ENCODE measurements at regions not wholly inside any gene's neighbourhood (a gene's known extent, or its start where the extent isn't known, plus 50 kb on each side); places are given as distances from the start of the nearest gene placed in this dataset.
A peak's percentile ranks its signal among the peaks of the same experiment; 100 is the strongest.

GRCh38 chr11:95318498-95318897 is 87.5 kb upstream of the SESN3 start:
- no peak for DNase-seq (ENCODE audit: extremely low read depth in 1 of 11, low read depth in 9 of 11, low spot score in 4 of 11)

- no peak for DNase-seq (ENCODE audit: extremely low read depth in 1 of 11, low read depth in 9 of 11, low spot score in 4 of 11)
Observed at GRCh38 chr11:95308512-95309035, 77.6 kb upstream of the SESN3 start.

DNA sequence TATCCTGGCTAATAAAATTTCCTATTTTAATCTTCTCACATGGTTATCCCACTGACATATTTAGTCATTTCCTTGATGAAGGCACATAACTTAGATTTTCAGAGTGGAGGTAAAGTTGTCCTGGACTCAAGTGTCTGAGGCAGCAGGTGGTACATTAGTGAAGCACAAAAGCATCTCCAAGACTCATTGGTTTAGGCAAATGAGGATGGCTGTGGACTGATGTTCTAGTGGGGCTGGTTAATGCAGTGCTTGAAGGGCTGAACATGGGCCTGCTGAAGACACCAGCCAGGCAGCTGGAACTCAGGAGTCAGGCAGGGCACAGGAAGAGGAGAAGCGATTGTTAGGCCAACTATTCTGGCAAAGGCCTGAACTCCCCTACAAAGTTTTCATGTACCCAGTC is 76.3 kb upstream of the SESN3 start:
- no peak for DNase-seq (ENCODE audit: extremely low read depth in 1 of 11, low read depth in 9 of 11, low spot score in 4 of 11)

DNA sequence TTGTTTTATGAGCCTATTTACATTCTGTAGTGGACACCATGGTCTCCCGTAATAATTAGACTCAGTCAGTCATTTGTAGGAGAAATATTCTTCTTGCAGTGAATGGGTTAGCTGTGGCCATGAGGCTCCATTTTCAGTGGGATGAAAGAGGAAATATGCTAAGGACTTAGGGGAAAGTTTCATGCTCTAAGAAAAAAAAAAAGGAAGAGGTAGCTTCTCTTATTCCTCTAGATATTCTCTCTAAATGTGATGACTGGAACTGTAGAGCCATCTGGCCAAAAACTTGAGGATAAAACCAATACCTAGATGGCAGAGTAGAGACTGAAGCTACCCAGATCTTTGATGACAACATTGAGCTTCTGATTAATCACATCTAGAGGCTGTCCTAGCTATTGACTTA is 75.8 kb upstream of the SESN3 start:
- DNase-seq (ENCODE audit: extremely low read depth in 1 of 11, low read depth in 9 of 11, low spot score in 4 of 11): no peak

GRCh38 chr11:95306123-95306522 is 75.1 kb upstream of the SESN3 start:
- DNase-seq (ENCODE audit: extremely low read depth in 1 of 11, low read depth in 9 of 11, low spot score in 4 of 11): no peak

DNA sequence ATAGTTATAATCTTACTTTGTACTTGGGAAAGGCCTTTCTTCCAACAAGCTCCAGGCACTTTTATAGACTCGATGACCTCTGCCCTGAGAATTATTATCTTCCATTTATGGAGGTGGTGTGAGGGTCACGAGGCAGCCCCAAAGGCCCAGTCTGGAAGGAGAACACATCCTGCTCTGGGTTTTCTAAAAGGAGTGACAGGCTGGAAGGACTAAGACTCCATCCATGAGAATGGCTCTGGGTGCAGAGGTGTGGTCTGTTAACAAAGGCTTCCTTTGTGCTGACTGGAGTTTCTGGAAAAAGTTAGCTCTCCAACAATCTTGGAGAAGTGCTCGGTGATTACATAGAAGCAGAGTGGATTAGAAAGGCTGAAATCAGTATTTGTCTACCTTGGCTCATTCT is 74.7 kb upstream of the SESN3 start:
- no peak for DNase-seq (ENCODE audit: extremely low read depth in 1 of 11, low read depth in 9 of 11, low spot score in 4 of 11)

DNA sequence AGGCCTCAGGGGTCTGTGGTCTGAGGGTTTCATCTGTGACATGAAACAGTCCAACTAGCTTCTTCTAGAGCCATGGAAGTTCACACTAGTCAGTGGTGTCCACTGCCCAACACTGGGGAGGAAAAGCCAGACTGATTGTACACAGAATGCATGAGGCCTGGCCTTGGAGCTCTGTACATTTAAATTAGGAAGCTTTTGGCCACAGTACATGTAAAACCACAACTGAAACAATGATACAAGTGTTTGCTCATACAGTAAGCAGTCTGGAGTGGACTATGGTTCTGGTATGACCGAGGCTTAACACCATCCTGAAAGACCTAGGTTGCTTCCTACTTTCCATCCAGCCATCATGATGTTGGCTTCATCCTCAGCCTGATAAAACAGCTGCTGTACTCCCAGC is 73.8 kb upstream of the SESN3 start:
- no peak for DNase-seq (ENCODE audit: extremely low read depth in 1 of 11, low read depth in 9 of 11, low spot score in 4 of 11)

GRCh38 chr11:95302211-95302610 is 71.2 kb upstream of the SESN3 start:
- DNase-seq (ENCODE audit: extremely low read depth in 1 of 11, low read depth in 9 of 11, low spot score in 4 of 11): no peak

DNA sequence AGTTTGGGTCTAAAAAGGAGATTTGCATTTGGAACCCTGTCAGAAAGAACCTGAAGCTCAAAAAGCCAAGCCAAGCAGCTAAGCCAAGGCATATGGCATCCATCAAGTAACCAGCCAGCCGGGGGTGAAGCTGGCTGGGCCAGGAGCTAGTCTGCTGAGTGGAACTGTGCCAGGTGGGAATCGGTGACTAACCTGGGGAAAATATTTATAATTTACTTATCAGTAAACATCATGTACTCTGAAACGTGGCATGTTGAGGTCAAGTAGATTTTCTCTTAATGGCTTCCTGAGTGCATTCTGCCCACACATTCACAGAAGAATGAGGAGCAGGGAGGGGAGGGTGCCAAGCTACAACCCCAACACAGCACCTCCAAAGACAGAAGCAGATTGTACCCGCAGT is 70.5 kb upstream of the SESN3 start:
- no peak for DNase-seq (ENCODE audit: extremely low read depth in 1 of 11, low read depth in 9 of 11, low spot score in 4 of 11)

DNA sequence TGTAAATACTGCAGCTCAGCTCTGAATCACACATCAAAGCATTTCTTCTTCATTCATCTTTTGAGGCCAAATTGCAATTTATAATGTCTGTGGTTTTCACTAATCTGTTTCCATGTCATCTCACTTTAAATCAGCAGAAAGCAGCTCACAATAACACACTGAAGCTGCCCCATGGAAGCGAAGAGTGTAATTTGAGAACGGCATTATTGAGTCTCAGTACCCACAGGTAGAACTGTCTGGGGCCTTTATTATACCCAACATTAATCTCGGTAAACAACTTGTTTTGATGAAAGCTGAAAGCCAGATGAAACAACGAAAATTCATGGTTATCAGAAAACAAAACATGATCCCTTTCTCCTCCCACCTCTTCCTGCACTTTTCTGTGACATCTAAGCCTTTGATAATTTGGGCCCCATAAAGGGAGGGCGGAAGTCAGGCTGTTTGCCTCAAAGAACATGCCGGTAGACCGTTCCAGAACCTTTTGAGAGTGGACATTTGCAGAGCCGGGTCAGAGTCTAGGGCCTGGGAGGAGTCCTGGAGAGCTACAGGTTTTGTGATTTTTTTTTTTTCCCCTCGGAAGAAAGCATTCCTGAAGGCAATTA is 68.2 kb upstream of the SESN3 start:
- DNase-seq (ENCODE audit: extremely low read depth in 1 of 11, low read depth in 9 of 11, low spot score in 4 of 11): peak in 6 of 11 donors; percentile 19 to 43 (median 34)

DNA sequence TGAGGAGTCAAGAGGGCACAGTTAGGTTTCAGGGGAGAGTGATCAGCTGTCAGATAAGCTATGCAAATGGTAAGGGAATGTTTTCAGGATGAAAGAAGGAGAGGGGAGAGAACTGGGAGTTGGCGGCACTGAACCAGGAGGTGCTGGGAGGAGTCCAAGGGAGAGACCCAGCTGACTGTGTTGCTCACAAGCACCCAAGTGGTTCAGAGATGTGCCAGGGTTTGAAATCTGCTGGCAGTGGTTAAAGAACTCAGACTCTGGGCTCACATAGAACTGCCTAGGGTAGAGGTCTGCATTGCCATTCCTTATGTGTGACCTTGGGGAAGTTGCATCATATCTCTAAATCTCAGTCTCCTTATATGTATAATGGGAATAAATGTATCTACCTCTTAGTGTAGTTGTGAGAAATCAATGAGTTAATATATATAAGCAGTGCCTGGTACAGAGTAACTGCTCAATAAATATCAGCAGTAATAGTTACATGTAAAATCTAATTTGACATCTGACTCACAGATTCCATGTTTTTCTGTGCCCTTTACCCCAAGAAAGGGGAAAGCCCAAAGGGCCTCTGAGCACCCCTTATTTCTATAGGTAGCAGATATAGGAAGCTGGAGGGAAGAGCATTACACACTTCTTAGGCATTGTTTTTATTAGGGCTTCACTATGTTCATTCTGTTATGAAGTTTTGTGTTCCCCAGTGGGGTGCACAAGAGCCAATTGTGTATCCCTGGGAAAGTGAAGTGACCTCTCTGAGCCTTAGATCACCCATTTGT is 66.9 kb upstream of the SESN3 start:
- no peak for DNase-seq (ENCODE audit: extremely low read depth in 1 of 11, low read depth in 9 of 11, low spot score in 4 of 11)

DNA sequence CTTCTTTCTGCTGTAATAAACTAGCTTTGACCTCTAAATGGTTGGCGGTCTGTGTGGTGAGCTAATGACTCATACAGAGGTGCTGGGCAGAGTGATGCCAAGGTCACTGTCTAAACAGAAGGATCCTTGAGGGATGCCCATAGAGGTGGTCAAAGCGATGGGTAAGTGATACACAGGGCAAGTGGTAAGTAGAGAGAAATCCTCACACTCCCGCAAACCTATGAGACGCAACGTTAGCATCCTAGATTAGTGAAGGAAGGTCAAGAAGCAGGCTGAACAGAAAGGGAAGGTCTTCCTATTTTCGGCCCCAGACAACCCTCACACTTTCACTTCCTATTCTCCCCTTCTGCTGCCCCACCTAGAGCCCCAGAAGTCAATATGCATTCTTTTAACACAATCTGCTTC is 65.6 kb upstream of the SESN3 start:
- no peak for DNase-seq (ENCODE audit: extremely low read depth in 1 of 11, low read depth in 9 of 11, low spot score in 4 of 11)

GRCh38 chr11:95296165-95296564 is 65.2 kb upstream of the SESN3 start:
- DNase-seq (ENCODE audit: extremely low read depth in 1 of 11, low read depth in 9 of 11, low spot score in 4 of 11): peak in 3 of 11 donors; percentile 28 to 43 (median 38)

DNA sequence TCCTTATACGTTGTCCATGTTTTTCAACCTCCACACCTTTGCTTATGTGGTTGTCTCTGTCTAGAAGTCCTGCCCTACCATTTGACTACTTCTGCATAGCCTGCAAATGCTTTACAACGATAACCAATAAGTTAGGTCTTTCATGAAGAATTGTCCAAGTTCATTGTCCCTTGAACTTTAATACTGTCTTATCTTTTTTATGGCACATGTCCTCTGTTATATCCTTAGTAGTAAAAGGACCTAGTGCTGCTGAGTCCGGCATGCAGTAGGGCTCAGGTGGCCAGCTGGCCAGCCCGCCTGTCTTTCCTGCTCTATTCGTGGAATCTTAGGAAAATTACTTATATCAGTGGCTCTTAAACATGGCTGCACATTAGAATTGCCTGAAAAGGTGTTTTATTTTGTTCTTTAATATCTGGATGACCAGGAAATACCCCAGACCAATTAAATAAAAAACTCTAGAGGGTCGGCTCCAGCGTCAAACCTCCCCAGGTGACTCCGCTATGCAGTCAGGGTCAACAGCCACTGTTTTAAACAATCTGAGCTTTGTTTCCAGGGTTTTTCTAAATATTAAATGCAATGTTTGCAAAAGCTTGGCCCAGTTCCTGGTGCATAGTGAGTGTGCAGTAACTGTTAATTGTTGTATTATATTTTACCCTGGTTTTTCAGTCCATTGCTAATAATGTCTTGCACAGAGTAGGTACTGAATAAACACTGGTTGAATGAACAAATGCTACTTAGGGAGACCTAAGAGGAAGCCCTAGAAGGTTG is 64.6 kb upstream of the SESN3 start:
- no peak for DNase-seq (ENCODE audit: extremely low read depth in 1 of 11, low read depth in 9 of 11, low spot score in 4 of 11)

DNA sequence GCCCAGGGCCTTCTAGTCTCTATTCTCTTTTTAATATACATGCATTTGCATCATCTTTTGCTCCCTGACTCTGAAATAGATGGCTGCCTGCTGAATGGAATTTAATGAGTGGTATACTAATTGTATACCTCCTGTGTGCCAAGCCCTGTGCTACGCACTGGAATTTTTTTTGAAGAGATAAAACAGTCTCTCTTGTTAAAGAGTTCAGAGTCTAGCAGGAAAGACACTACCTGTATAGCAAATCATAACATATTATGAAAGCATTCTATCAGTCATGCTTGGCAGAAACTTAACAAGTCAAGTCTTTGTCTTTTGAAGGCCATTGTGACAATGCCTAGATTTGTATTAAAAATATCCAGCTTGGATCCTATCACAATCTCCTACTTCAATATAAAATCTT is 63.7 kb upstream of the SESN3 start:
- DNase-seq (ENCODE audit: extremely low read depth in 1 of 11, low read depth in 9 of 11, low spot score in 4 of 11): no peak

GRCh38 chr11:95293116-95293515 is 62.1 kb upstream of the SESN3 start:
- no peak for DNase-seq (ENCODE audit: extremely low read depth in 1 of 11, low read depth in 9 of 11, low spot score in 4 of 11)

- DNase-seq (ENCODE audit: extremely low read depth in 1 of 11, low read depth in 9 of 11, low spot score in 4 of 11): peak in 1 of 11 donors; percentile 21
Observed at GRCh38 chr11:95291946-95292345, 60.9 kb upstream of the SESN3 start.

DNA sequence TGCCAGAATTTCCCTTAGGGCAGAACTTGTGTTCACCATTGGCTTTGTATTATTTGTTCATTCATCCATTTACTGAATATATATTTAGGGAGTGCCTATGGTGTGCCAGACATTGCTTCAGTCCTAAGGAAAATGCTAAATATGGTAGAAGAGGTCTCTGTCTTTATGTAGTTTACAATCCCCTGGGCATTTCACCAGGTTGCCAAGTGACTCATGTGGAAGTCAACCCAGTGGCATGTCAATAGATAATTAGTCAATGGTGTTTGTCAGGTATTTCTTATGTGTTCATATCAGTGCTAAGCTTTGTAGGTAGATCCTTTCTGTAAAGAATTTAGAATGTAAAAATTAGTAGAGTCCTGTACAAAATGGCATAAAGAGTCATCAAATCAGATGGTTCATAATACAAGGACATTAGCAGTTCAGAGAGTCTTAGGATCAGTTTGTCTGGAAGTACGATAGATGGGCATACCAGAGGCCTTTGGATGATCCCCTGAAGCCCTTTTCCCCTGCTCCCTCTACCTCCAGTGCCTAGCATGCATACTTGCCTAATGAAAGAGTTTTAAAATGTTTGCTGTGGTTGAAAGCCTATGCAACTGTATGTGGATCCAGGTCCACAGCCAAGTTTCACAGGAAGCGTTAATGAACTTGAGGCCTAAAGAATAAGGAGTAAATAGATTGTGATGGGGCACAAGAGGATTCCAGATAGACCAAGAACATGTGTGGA is 58.5 kb upstream of the SESN3 start:
- DNase-seq (ENCODE audit: extremely low read depth in 1 of 11, low read depth in 9 of 11, low spot score in 4 of 11): no peak

Data from renal cortex interstitium (tissue), 11 donors.